ENCODE measurements at regions not wholly inside any gene's neighbourhood (a gene's known extent, or its start where the extent isn't known, plus 50 kb on each side); places are given as distances from the start of the nearest gene placed in this dataset.

DNA sequence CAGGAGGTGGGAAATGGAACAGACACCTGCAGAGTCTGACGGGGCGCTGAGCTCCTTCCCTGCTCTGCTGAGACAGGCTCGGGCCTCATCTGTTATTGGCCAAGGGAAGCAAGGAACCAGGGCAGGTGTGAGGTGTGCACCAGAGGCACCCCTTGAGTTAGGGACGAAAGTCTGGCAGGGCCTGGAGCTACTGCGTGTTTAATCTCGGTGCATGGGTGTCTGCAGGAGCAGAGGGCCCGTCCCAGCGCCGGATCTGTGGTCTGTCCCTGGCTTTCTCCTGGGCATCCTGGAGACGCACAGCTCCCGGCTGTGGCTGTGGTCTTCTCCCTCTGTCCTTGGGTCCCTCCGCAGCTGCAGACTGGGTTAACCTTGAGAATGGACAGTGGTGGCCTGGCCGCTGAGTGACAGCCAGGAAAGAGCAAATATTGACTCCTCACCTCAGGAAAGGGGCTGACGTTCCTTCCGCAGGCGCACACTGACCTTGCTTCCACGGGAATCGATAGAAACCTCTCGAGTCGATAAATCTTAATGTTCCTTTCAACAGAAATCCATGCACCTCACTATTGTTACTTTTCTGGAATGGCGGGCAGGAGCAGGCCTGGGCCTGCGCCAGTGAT is 975.6 kb downstream of the BRD1 start:
- TF ChIP-seq, protein P1, sequence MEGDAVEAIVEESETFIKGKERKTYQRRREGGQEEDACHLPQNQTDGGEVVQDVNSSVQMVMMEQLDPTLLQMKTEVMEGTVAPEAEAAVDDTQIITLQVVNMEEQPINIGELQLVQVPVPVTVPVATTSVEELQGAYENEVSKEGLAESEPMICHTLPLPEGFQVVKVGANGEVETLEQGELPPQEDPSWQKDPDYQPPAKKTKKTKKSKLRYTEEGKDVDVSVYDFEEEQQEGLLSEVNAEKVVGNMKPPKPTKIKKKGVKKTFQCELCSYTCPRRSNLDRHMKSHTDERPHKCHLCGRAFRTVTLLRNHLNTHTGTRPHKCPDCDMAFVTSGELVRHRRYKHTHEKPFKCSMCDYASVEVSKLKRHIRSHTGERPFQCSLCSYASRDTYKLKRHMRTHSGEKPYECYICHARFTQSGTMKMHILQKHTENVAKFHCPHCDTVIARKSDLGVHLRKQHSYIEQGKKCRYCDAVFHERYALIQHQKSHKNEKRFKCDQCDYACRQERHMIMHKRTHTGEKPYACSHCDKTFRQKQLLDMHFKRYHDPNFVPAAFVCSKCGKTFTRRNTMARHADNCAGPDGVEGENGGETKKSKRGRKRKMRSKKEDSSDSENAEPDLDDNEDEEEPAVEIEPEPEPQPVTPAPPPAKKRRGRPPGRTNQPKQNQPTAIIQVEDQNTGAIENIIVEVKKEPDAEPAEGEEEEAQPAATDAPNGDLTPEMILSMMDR (IDR thresholded peaks at IDR 0.05; ENCODE audit: low read length) = no peak
- TF ChIP-seq EZH2phosphoT487 (IDR thresholded peaks at IDR 0.05; ENCODE audit: low read length) = no peak
- TF ChIP-seq EZH2 (optimal IDR thresholded peaks at IDR 0.05; ENCODE audit: low read depth, low read length) = no peak

All from MM.1S (cell line).